GM23338 (cell line): ENCODE measurements at regions not wholly inside any gene's neighbourhood (a gene's known extent, or its start where the extent isn't known, plus 50 kb on each side); places are given as distances from the start of the nearest gene placed in this dataset.

Experiments
- ATAC-seq: fragments of 200-7000 bp; cut with Tn5 transposase; 3 replicates; pipeline ENCODE4 v1.9.1; 2020
- DNase-seq: peaks from one replicate; pipeline ENCODE4 v3.0.0-alpha.2; 2015; ENCODE audit warnings: low spot score
- H2AFZ ChIP-seq: fragments of 200-600 bp; sonication (generic); 2 replicates; pipeline ENCODE4 v1.8.0; 2016; ENCODE audit warnings: antibody characterized with exemption, mild to moderate bottlenecking, moderate library complexity
- H3F3A ChIP-seq: fragments of 200-600 bp; sonication (generic); replicated peaks from 2 replicates; pipeline ENCODE4 v1.8.0; 2017; ENCODE audit warnings: antibody characterized with exemption, mixed run types, low read depth
- H3K27ac ChIP-seq: fragments of 200-600 bp; sonication (generic); 2 replicates; pipeline ENCODE4 v1.6.1; 2016; ENCODE audit warnings: low read depth
- H3K27me3 ChIP-seq: fragments of 200-600 bp; sonication (generic); 2 replicates; pipeline ENCODE4 v1.8.0; 2016; ENCODE audit warnings: mild to moderate bottlenecking, mixed run types, moderate library complexity; ENCODE audit not compliant: insufficient read depth
- H3K36me3 ChIP-seq: fragments of 200-600 bp; sonication (generic); 2 replicates; pipeline ENCODE4 v1.8.0; 2016; ENCODE audit warnings: mild to moderate bottlenecking; ENCODE audit not compliant: insufficient read depth
- H3K4me1 ChIP-seq: fragments of 200-600 bp; sonication (generic); 2 replicates; pipeline ENCODE4 v1.8.0; 2016; ENCODE audit warnings: mild to moderate bottlenecking, moderate library complexity; ENCODE audit not compliant: insufficient read depth
- H3K4me2 ChIP-seq: fragments of 200-600 bp; sonication (generic); 2 replicates; pipeline ENCODE4 v1.7.1; 2017; ENCODE audit warnings: mixed run types
- H3K4me3 ChIP-seq: fragments of 200-600 bp; sonication (generic); 2 replicates; pipeline ENCODE4 v1.6.1; 2016; ENCODE audit warnings: mixed run types
- H3K79me2 ChIP-seq: fragments of 200-600 bp; sonication (generic); replicated peaks from 2 replicates; pipeline ENCODE4 v1.8.0; 2017; ENCODE audit warnings: mild to moderate bottlenecking; ENCODE audit not compliant: insufficient read depth
- H3K9me2 ChIP-seq: fragments of 200-600 bp; sonication (generic); 2 replicates; pipeline ENCODE4 v1.8.0; 2017; ENCODE audit not compliant: insufficient read depth
- H4K20me1 ChIP-seq: fragments of 200-600 bp; sonication (generic); replicated peaks from 2 replicates; pipeline ENCODE4 v1.8.0; 2017; ENCODE audit warnings: mild to moderate bottlenecking; ENCODE audit not compliant: insufficient read depth
- H3K27ac Mint-ChIP-seq: 2 replicates; pipeline ENCODE4 v1.8.0; 2020; ENCODE audit warnings: inconsistent platforms, mild to moderate bottlenecking, moderate library complexity, mixed read lengths
- H3K27me3 Mint-ChIP-seq: 3 replicates; pipeline ENCODE4 v1.8.0; 2022; ENCODE audit warnings: low read depth, mild to moderate bottlenecking, moderate library complexity, mixed read lengths, inconsistent platforms; ENCODE audit not compliant: insufficient read depth, poor library complexity
- H3K36me3 Mint-ChIP-seq: 3 replicates; pipeline ENCODE4 v1.8.0; 2021; ENCODE audit warnings: low read depth, mild to moderate bottlenecking, inconsistent platforms, moderate library complexity, mixed read lengths
- H3K4me1 Mint-ChIP-seq: 3 replicates; pipeline ENCODE4 v1.8.0; 2020; ENCODE audit warnings: mild to moderate bottlenecking, inconsistent platforms, mixed read lengths
- H3K4me3 Mint-ChIP-seq: 3 replicates; pipeline ENCODE4 v1.8.0; 2021; ENCODE audit warnings: moderate library complexity, mild to moderate bottlenecking, inconsistent platforms, mixed read lengths
- H3K9me3 Mint-ChIP-seq: 3 replicates; pipeline ENCODE4 v1.8.0; 2020; ENCODE audit warnings: moderate library complexity, mild to moderate bottlenecking, inconsistent platforms, mixed read lengths
- CREB1 ChIP-seq: fragments of 250-450 bp; sonication (Bioruptor Pico); IDR thresholded peaks from 2 replicates; pipeline ENCODE4 v1.5.0; 2020; ENCODE audit warnings: low read depth, mild to moderate bottlenecking, moderate library complexity
- CTCF ChIP-seq, 2 experiments: fragments of 200-600 bp in 1 of 2; sonication (generic) in 1 of 2; conservative IDR thresholded peaks; 2 replicates each; pipeline versions ENCODE4 v1.5.1 to v1.6.1; 2016 to 2017; ENCODE audit warnings: antibody characterized with exemption in 2 of 2, low read depth in 2 of 2, mild to moderate bottlenecking in 2 of 2, moderate library complexity in 1 of 2
- ETS1 ChIP-seq: IDR thresholded peaks from 2 replicates; pipeline ENCODE4 v1.6.1; 2016; ENCODE audit warnings: antibody characterized with exemption
- EZH2 ChIP-seq: fragments of 200-600 bp; sonication (generic); IDR thresholded peaks from one replicate; pipeline ENCODE4 v1.8.0; 2017; ENCODE audit warnings: antibody characterized with exemption, mild to moderate bottlenecking, low read depth; ENCODE audit not compliant: unreplicated experiment
- EZH2phosphoT487 ChIP-seq: fragments of 200-600 bp; sonication (generic); IDR thresholded peaks from one replicate; pipeline ENCODE4 v1.8.1; 2018; ENCODE audit warnings: antibody characterized with exemption; ENCODE audit not compliant: unreplicated experiment
- JUNB ChIP-seq: IDR thresholded peaks from one replicate; pipeline ENCODE4 v1.6.1; 2016; ENCODE audit warnings: antibody characterized with exemption; ENCODE audit not compliant: unreplicated experiment
- NANOG ChIP-seq: IDR thresholded peaks from 2 replicates; pipeline ENCODE4 v1.6.1; 2016; ENCODE audit warnings: antibody characterized with exemption, borderline replicate concordance
- POLR2AphosphoS5 ChIP-seq: IDR thresholded peaks from 2 replicates; pipeline ENCODE4 v1.6.1; 2016; ENCODE audit warnings: antibody characterized with exemption, low read depth
- REST ChIP-seq: IDR thresholded peaks from one replicate; pipeline ENCODE4 v1.6.1; 2018; ENCODE audit warnings: antibody characterized with exemption; ENCODE audit not compliant: unreplicated experiment
- STAT1 ChIP-seq: IDR thresholded peaks from one replicate; pipeline ENCODE4 v1.6.1; 2016; ENCODE audit warnings: antibody characterized with exemption; ENCODE audit not compliant: unreplicated experiment
- ZNF114 ChIP-seq: fragments of 250-450 bp; sonication (Bioruptor Pico); IDR thresholded peaks from 2 replicates; pipeline ENCODE4 v1.5.0; 2020; ENCODE audit warnings: mild to moderate bottlenecking, moderate library complexity
- ZNF331 ChIP-seq: fragments of 250-450 bp; sonication (Bioruptor Pico); IDR thresholded peaks from 2 replicates; pipeline ENCODE4 v1.5.0; 2020; ENCODE audit warnings: low read depth, mild to moderate bottlenecking, moderate library complexity
- ZNF462 ChIP-seq: fragments of 250-450 bp; sonication (Bioruptor Pico); IDR thresholded peaks from 2 replicates; pipeline ENCODE4 v1.5.0; 2020; ENCODE audit warnings: mild to moderate bottlenecking, moderate library complexity

GRCh38 chr13:69124996-69125395 is 982.6 kb upstream of the ATXN8OS start:
- H3K79me2 ChIP-seq, result no peaks in the 10 kb centered on the region
- Mint-ChIP-seq H3K27ac (no peak overlapping the region), H3K36me3 (no peaks in the 10 kb centered on the region), H3K9me3 (no peaks in the 10 kb centered on the region), H3K4me1 (peaks cover 10% of the 10 kb centered on the region; the same call in 2 of the 3 replicates), H3K4me3 (no peak overlapping the region), H3K27me3 (peaks cover 4% of the 10 kb centered on the region)
- TF ChIP-seq EZH2phosphoT487 (no peak), STAT1 (no peak), NANOG (no peak), ZNF114 (CRISPR knock-in tag) (no peak), EZH2 (no peak), CTCF (conservative IDR thresholded peaks at IDR 0.05; ENCODE audit: low read depth in 2 of 2) (no peak), POLR2AphosphoS5 (no peak), REST (no peak), JUNB (no peak), CREB1 (CRISPR knock-in tag) (no peak), ZNF462 (CRISPR knock-in tag) (no peak), ZNF331 (CRISPR knock-in tag) (no peak), ETS1 (no peak)
- H3K27me3 ChIP-seq, result no peaks in the 10 kb centered on the region
- no peak overlapping the region for H3K4me3 ChIP-seq
- H2AFZ ChIP-seq, result no peak overlapping the region
- 0 out of 2 replicates have a peak, but pooled peaks cover 7% of the 10 kb centered on the region for H3K4me1 ChIP-seq
- no peaks in the 10 kb centered on the region for H3F3A ChIP-seq
- no peak overlapping the region for H3K27ac ChIP-seq
- H3K9me2 ChIP-seq, result no peaks in the 10 kb centered on the region; the same call in 1 of the 2 replicates
- H3K36me3 ChIP-seq, result no peaks in the 10 kb centered on the region
- no peak overlapping the region for H3K4me2 ChIP-seq
- no peaks in the 10 kb centered on the region for H4K20me1 ChIP-seq
- no peak for DNase-seq
- ATAC-seq, result no peak
